ENCODE measurements at regions not wholly inside any gene's neighbourhood (a gene's known extent, or its start where the extent isn't known, plus 50 kb on each side); places are given as distances from the start of the nearest gene placed in this dataset.
"Not testable (repeated sequence)": the region's sequence is repeated elsewhere in the genome, so short reads cannot be mapped to it uniquely, and the experiment has no call there.

GRCh38 chr6:12627053-12627452 is 89.5 kb upstream of the PHACTR1 start:
- Mint-ChIP-seq H3K9me3 (no peaks in the 10 kb centered on the region), H3K27me3 (ENCODE audit: insufficient read depth) (no peaks in the 10 kb centered on the region), H3K27ac (no peak overlapping the region), H3K4me1 (peaks cover 5% of the 10 kb centered on the region), H3K4me3 (no peak overlapping the region), H3K36me3 (ENCODE audit: low read depth) (no peaks in the 10 kb centered on the region)
- peaks cover 4% of the 10 kb centered on the region for H3K4me1 ChIP-seq (ENCODE audit: control insufficient read depth, insufficient read depth, low read length)
- peak overlapping the region; percentile 41 for H3K4me3 ChIP-seq (ENCODE audit: low read length)
- H3K9me3 ChIP-seq (ENCODE audit: control insufficient read depth, low read length) = no peaks in the 10 kb centered on the region
- no peak for TF ChIP-seq CTCF (conservative IDR thresholded peaks at IDR 0.05)
- no peak overlapping the region for H3K9ac ChIP-seq (ENCODE audit: extremely low read depth, low read length, poor library complexity, severe bottlenecking)
- no peaks in the 10 kb centered on the region for H3K27me3 ChIP-seq (ENCODE audit: control insufficient read depth, insufficient read depth, low read length, poor library complexity, severe bottlenecking)
- DNase-seq = no peak
- no peaks in the 10 kb centered on the region for H3K36me3 ChIP-seq (ENCODE audit: control insufficient read depth, insufficient read depth, low read length)
- no peak overlapping the region for H3K27ac ChIP-seq (ENCODE audit: low read depth, low read length)
- WGBS, 2 experiments (ENCODE audit: insufficient coverage in 1 of 2, insufficient read length in 1 of 2) = 90% methylated on average over 1 of the region's 1 CpG; no CpG with 5 or more reads in 1 of the 2 experiments

GRCh38 chr6:12628327-12628726 is 88.2 kb upstream of the PHACTR1 start:
- H3K9me3 Mint-ChIP-seq = no peaks in the 10 kb centered on the region
- no peak overlapping the region for H3K4me3 Mint-ChIP-seq
- no peak overlapping the region for H3K27ac Mint-ChIP-seq
- no peak for DNase-seq
- Histone ChIP-seq H3K27me3 (ENCODE audit: control insufficient read depth, insufficient read depth, low read length, poor library complexity, severe bottlenecking) (no peaks in the 10 kb centered on the region), H3K27ac (ENCODE audit: low read depth, low read length) (no peak overlapping the region), H3K4me3 (ENCODE audit: low read length) (no peak overlapping the region), H3K9ac (ENCODE audit: extremely low read depth, low read length, poor library complexity, severe bottlenecking) (no peak overlapping the region), H3K9me3 (ENCODE audit: control insufficient read depth, low read length) (no peaks in the 10 kb centered on the region), H3K36me3 (ENCODE audit: control insufficient read depth, insufficient read depth, low read length) (no peaks in the 10 kb centered on the region), H3K4me1 (ENCODE audit: control insufficient read depth, insufficient read depth, low read length) (peaks cover 4% of the 10 kb centered on the region)
- no peak for TF ChIP-seq CTCF (conservative IDR thresholded peaks at IDR 0.05)
- H3K36me3 Mint-ChIP-seq (ENCODE audit: low read depth) = no peaks in the 10 kb centered on the region
- H3K4me1 Mint-ChIP-seq = peaks cover 5% of the 10 kb centered on the region
- H3K27me3 Mint-ChIP-seq (ENCODE audit: insufficient read depth) = no peaks in the 10 kb centered on the region
- WGBS, 2 experiments (ENCODE audit: insufficient coverage in 1 of 2, insufficient read length in 1 of 2) = 91% methylated on average over 2 of the region's 2 CpGs; no CpG with 5 or more reads in 1 of the 2 experiments

GRCh38 chr6:12633746-12634145 is 82.8 kb upstream of the PHACTR1 start:
- not testable (repeated sequence) for H3K36me3 ChIP-seq (ENCODE audit: control insufficient read depth, insufficient read depth, low read length); H3K27ac ChIP-seq (ENCODE audit: low read depth, low read length); H3K4me3 ChIP-seq (ENCODE audit: low read length); H3K27me3 Mint-ChIP-seq (ENCODE audit: insufficient read depth); H3K27me3 ChIP-seq (ENCODE audit: control insufficient read depth, insufficient read depth, low read length, poor library complexity, severe bottlenecking); H3K4me1 Mint-ChIP-seq; H3K9me3 ChIP-seq (ENCODE audit: control insufficient read depth, low read length); H3K27ac Mint-ChIP-seq; H3K4me3 Mint-ChIP-seq; H3K9ac ChIP-seq (ENCODE audit: extremely low read depth, low read length, poor library complexity, severe bottlenecking); DNase-seq; H3K36me3 Mint-ChIP-seq (ENCODE audit: low read depth); H3K4me1 ChIP-seq (ENCODE audit: control insufficient read depth, insufficient read depth, low read length)
- WGBS, 2 experiments (ENCODE audit: insufficient coverage in 1 of 2, insufficient read length in 1 of 2) = 80 to 100% methylated on average over 1 of the region's 1 CpG
- H3K9me3 Mint-ChIP-seq = peaks cover 10% of the 10 kb centered on the region

GRCh38 chr6:12635375-12635774 is 81.2 kb upstream of the PHACTR1 start:
- Mint-ChIP-seq H3K4me1 (no peaks in the 10 kb centered on the region), H3K9me3 (peaks cover 10% of the 10 kb centered on the region), H3K27ac (no peak overlapping the region), H3K4me3 (no peak overlapping the region), H3K27me3 (ENCODE audit: insufficient read depth) (no peaks in the 10 kb centered on the region), H3K36me3 (ENCODE audit: low read depth) (no peaks in the 10 kb centered on the region)
- no peaks in the 10 kb centered on the region for H3K27me3 ChIP-seq (ENCODE audit: control insufficient read depth, insufficient read depth, low read length, poor library complexity, severe bottlenecking)
- no peak overlapping the region for H3K27ac ChIP-seq (ENCODE audit: low read depth, low read length)
- H3K9me3 ChIP-seq (ENCODE audit: control insufficient read depth, low read length) = peaks cover 9% of the 10 kb centered on the region
- no peak for TF ChIP-seq CTCF (conservative IDR thresholded peaks at IDR 0.05)
- H3K4me1 ChIP-seq (ENCODE audit: control insufficient read depth, insufficient read depth, low read length) = no peaks in the 10 kb centered on the region
- no peak overlapping the region for H3K9ac ChIP-seq (ENCODE audit: extremely low read depth, low read length, poor library complexity, severe bottlenecking)
- no peaks in the 10 kb centered on the region for H3K36me3 ChIP-seq (ENCODE audit: control insufficient read depth, insufficient read depth, low read length)
- H3K4me3 ChIP-seq (ENCODE audit: low read length) = no peak overlapping the region
- WGBS, 2 experiments (ENCODE audit: insufficient coverage in 1 of 2, insufficient read length in 1 of 2) = 93% methylated on average over 2 of the region's 2 CpGs; no CpG with 5 or more reads in 1 of the 2 experiments
- no peak for DNase-seq
